ENCODE measurements at regions not wholly inside any gene's neighbourhood (a gene's known extent, or its start where the extent isn't known, plus 50 kb on each side); places are given as distances from the start of the nearest gene placed in this dataset.

DNA sequence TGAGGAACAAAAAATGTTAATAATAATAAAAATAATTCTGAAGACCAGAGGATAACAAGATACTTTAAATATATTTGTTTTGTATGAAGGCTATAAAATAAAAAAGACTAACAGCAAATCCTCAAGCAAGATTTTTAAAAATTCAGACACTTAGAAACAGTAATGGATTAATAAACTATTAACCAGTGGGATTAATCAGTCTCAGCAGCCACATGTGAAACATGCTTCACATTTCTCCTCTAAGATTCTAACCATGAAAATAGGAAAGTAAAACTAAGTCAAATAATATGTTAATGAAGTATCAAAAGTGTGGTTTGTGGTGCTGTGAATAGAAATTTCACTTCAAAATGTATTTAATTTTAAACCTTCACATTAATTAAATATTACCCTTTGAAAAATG is 57.4 kb downstream of the KCNRG start:
- TF ChIP-seq CTCF (conservative IDR thresholded peaks at IDR 0.05; ENCODE audit: low read depth, low read length) (no peak), EZH2 (IDR thresholded peaks at IDR 0.05; ENCODE audit: borderline replicate concordance, low read depth, low read length, poor library complexity, severe bottlenecking) (no peak)
